Heart right ventricle (tissue), 16 donors: ENCODE measurements at regions not wholly inside any gene's neighbourhood (a gene's known extent, or its start where the extent isn't known, plus 50 kb on each side); places are given as distances from the start of the nearest gene placed in this dataset.

Experiments used
- ATAC-seq, 8 donors: fragments of 200-7000 bp; cut with Tn5 transposase; one replicate each; pipeline ENCODE4 v1.9.1; 2020; ENCODE audit warnings: mild to moderate bottlenecking in 8 of 8, moderate library complexity in 8 of 8, moderate number of reproducible peaks in 1 of 8
- DNase-seq, 2 donors: peaks; one replicate each; pipeline ENCODE4 v3.0.0-alpha.2; 2020
- H3K27ac ChIP-seq, 10 donors: fragments of 200-600 bp; sonication (generic) in 2 of 10; one replicate each; pipeline versions ENCODE4 v1.5.0 to v1.8.0; 2020 to 2022; ENCODE audit warnings: mild to moderate bottlenecking in 3 of 10
- H3K27me3 ChIP-seq, 7 donors: fragments of 200-600 bp; one replicate each; pipeline ENCODE4 v1.8.0; 2021 to 2022; ENCODE audit warnings: mild to moderate bottlenecking in 2 of 7
- H3K36me3 ChIP-seq, 9 donors: fragments of 200-600 bp; sonication (generic) in 1 of 9; one replicate each; pipeline versions ENCODE4 v1.5.0 to v1.8.0; 2020 to 2022; ENCODE audit warnings: mild to moderate bottlenecking in 2 of 9
- H3K4me1 ChIP-seq, 9 donors: fragments of 200-600 bp; sonication (generic) in 1 of 9; one replicate each; pipeline versions ENCODE4 v1.5.0 to v1.8.0; 2020 to 2022; ENCODE audit warnings: mild to moderate bottlenecking in 4 of 9
- H3K4me3 ChIP-seq, 10 donors: fragments of 200-600 bp; sonication (generic) in 2 of 10; one replicate each; pipeline versions ENCODE4 v1.5.0 to v1.8.0; 2020 to 2022; ENCODE audit warnings: mild to moderate bottlenecking in 7 of 10, moderate library complexity in 2 of 10
- H3K9me3 ChIP-seq, 11 donors: fragments of 200-600 bp in 10 of 11; sonication (generic) in 2 of 11; one replicate each; pipeline versions ENCODE4 v1.5.0 to v1.8.0; 2013 to 2022; ENCODE audit warnings: mild to moderate bottlenecking in 2 of 11, control low read depth in 1 of 11, moderate library complexity in 1 of 11
- WGBS, 2 donors: extraction: QIAGEN DNeasy Blood & Tissue Kit; methylation state at CpG; one replicate each; pipeline ENCODE4 v1.1.7; 2013; ENCODE audit warnings: inconsistent platforms in 1 of 2; 5-methylcytosine and 5-hydroxymethylcytosine counted together
- intact Hi-C, 10 donors: fragments of 100-400 bp; cut with DNase I; formaldehyde crosslinking; loops; one replicate each; pipeline versions ENCODE4 v1.11.1 to v1.14.2; 2022
- TF ChIP-seq, protein P1 (sequence below), 9 donors: fragments of 200-600 bp; sonication (generic) in 2 of 9; IDR thresholded peaks; one replicate each; pipeline versions ENCODE4 v1.5.0 to v1.8.0; 2021 to 2022; ENCODE audit warnings: antibody characterized with exemption in 9 of 9, mild to moderate bottlenecking in 5 of 9, moderate library complexity in 1 of 9
- donor health status: Arrhythmogenic right ventricular cardiomyopathy.
- donor health status: ischemic (EF 13 %, LVEDD 7.1; RV severe dilation, severe dysfunction).
- donor health status: healthy with polysubstance abuse.
- donor health status: DM: no; HTN: yes; CAD: no.
- donor health status: DM: no; HTN: no; CAD: no.
- donor health status: ischemic (EF 25% LVEDD 6.9; RV normal size, moderate dysfunction).
- donor health status: ischemic (EF 25% LVEDD 5.7; RV mildly dilated, moderate dysfunction).
- donor health status: healthy.
- donor health status: DM: yes; HTN: yes; CAD: no.
- donor health status: Ischemic cardiomyopathy.
- donor health status: ischemic (EF 35%, LVEDD 5.7; RV mildly dilated, moderate dysfunction).
- donor health status: nonischemic (EF 11% LVEDD 7.7; RV severe dilation, severe dysfunction).
- donor health status: DM: yes; HTN: yes; CAD: no.
- donor health status: PGD.
- donor health status: ischemic (EF 29% LVEDD 5.4; RV normal size, mild dysfunction).
- donor health status: nonischemic (EF 23%, LVEDD 6.1; RV moderate dilation, normal function).

DNA sequence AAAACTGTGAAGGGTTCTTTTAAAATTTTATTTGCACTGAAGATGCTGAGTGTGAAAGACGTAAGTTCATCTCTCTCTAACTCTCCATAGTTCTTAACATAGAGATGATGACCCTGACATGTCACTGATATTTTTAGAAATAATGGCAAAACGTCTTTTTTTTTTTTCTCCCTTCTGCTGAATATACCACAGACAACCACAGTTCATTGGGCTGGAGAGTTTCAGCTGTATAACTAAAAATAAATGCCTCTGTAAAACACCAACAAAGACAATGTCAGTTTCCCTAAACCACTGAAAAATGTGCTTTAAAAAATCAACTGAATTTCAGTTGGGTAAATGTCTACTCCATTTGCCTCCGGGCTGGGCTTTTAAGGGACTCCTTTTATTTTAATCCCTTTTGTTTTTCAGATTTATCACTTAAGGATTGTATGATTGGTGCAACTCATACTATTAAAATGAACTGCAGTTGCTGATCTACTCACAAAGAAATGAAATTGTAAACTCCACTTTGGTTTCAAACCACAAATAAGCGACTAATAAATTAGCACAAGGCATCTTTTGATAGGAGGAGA lies 830.9 kb upstream of the WWC1 start:
- Histone ChIP-seq H3K4me3 (no peak overlapping the region), H3K27ac (no peak overlapping the region), H3K9me3 (peaks cover 0 to 15% (median 4%) of the 10 kb centered on the region in 11 donors), H3K27me3 (peaks cover 0 to 2% (median 0%) of the 10 kb centered on the region in 7 donors), H3K4me1 (no peaks in the 10 kb centered on the region), H3K36me3 (no peaks in the 10 kb centered on the region)
- intact Hi-C loops: no loop called here
- no peak for DNase-seq
- TF ChIP-seq, protein P1, sequence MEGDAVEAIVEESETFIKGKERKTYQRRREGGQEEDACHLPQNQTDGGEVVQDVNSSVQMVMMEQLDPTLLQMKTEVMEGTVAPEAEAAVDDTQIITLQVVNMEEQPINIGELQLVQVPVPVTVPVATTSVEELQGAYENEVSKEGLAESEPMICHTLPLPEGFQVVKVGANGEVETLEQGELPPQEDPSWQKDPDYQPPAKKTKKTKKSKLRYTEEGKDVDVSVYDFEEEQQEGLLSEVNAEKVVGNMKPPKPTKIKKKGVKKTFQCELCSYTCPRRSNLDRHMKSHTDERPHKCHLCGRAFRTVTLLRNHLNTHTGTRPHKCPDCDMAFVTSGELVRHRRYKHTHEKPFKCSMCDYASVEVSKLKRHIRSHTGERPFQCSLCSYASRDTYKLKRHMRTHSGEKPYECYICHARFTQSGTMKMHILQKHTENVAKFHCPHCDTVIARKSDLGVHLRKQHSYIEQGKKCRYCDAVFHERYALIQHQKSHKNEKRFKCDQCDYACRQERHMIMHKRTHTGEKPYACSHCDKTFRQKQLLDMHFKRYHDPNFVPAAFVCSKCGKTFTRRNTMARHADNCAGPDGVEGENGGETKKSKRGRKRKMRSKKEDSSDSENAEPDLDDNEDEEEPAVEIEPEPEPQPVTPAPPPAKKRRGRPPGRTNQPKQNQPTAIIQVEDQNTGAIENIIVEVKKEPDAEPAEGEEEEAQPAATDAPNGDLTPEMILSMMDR (IDR thresholded peaks at IDR 0.05): no peak
- WGBS, 2 donors: 60 to 61% methylated on average over 4 of the region's 4 CpGs
- ATAC-seq: no peak

DNA sequence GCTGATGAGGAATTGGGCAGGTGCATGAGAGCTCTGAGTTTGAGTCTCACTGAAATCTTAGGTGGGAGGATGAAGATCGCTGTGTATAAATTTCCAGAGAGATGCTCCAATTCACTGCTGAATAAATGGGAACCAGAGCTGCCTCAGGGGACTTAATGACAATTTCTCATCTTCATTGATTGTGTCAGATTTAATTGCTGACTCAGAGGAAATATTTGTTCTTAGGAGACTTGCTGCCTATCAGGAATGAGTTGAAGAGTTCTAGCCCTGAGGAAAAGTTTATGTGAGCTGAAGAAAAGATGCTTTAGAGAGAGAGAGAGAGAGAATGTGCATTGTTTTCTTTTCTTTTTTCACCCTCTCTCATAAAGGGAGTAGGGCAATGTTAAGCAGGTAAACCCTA lies 827.5 kb upstream of the WWC1 start:
- no peak for DNase-seq
- H3K4me3 ChIP-seq: no peak overlapping the region
- H3K4me1 ChIP-seq: no peaks in the 10 kb centered on the region
- ATAC-seq: no peak
- H3K27ac ChIP-seq: no peak overlapping the region
- H3K27me3 ChIP-seq: peaks cover 0 to 2% (median 0%) of the 10 kb centered on the region in 7 donors
- 94% methylated on average over 1 of the region's 1 CpG for WGBS, 2 donors
- intact Hi-C loops: no loop called here
- H3K9me3 ChIP-seq: peaks cover 0 to 15% (median 4%) of the 10 kb centered on the region in 11 donors
- no peaks in the 10 kb centered on the region for H3K36me3 ChIP-seq
- TF ChIP-seq, protein P1 (IDR thresholded peaks at IDR 0.05): no peak

- H3K4me3 ChIP-seq: no peak overlapping the region
- peaks cover 0 to 2% (median 0%) of the 10 kb centered on the region in 7 donors for H3K27me3 ChIP-seq
- 51 to 68% methylated on average over 5 of the region's 5 CpGs for WGBS, 2 donors
- H3K36me3 ChIP-seq: no peaks in the 10 kb centered on the region
- no peak overlapping the region for H3K27ac ChIP-seq
- TF ChIP-seq, protein P1 (IDR thresholded peaks at IDR 0.05): no peak
- H3K4me1 ChIP-seq: no peaks in the 10 kb centered on the region
- DNase-seq (no peak), ATAC-seq (no peak)
- H3K9me3 ChIP-seq: peaks cover 0 to 12% (median 4%) of the 10 kb centered on the region in 11 donors
- intact Hi-C loops: no loop called here
Measured at GRCh38 chr5:167466992-167467391, 824.5 kb upstream of the WWC1 start.

DNA sequence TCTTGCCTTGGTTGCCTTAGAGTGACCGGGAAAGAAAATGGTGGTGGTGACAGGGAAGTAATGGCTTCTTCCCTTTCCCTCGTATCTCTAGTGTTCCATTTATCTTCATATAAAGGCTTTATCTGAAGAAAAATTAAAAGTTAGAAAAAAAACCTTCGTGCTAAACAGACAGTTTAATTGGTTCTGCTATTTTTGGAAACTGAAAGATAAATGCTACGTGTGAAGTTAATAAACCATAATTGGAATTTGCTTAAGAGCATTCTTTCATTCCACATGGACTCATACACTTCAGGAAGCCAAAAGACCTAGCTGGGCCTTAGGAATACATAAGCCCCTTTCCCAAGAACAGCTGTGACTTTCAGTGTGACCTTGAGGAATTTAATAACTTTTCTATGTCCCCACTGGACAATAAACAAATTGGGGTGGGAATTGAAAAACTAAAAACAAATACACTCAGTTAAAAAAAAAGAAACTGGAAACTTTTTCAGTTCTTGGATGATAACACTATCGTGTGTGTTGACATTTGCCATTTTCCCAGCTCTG lies 818.8 kb upstream of the WWC1 start:
- 35 to 41% methylated on average over 5 of the region's 5 CpGs for WGBS, 2 donors
- Histone ChIP-seq H3K27ac (no peak overlapping the region), H3K4me3 (no peak overlapping the region), H3K9me3 (no peaks in the 10 kb centered on the region), H3K4me1 (no peaks in the 10 kb centered on the region), H3K27me3 (no peaks in the 10 kb centered on the region), H3K36me3 (no peaks in the 10 kb centered on the region)
- TF ChIP-seq, protein P1 (IDR thresholded peaks at IDR 0.05): no peak
- no peak for ATAC-seq
- no peak for DNase-seq
- intact Hi-C loops: no loop called here
